Adrenal gland (tissue), 5 donors: ENCODE measurements at regions not wholly inside any gene's neighbourhood (a gene's known extent, or its start where the extent isn't known, plus 50 kb on each side); places are given as distances from the start of the nearest gene placed in this dataset.

Source experiments
- POLR2A ChIP-seq, 2 donors: fragments of 450-650 bp; IDR thresholded peaks; one replicate each; pipeline ENCODE4 v1.6.1; 2017; ENCODE audit warnings: antibody characterized with exemption in 2 of 2, mild to moderate bottlenecking in 2 of 2, moderate library complexity in 1 of 2
- TF ChIP-seq, protein P1 (sequence below), 6 experiments: fragments of 450-650 bp in 4 of 6; fragments of 200-600 bp in 2 of 6; sonication (generic) in 1 of 6; IDR thresholded peaks; 1 replicate in 5 of 6; 2 replicates in 1 of 6; pipeline versions ENCODE4 v1.5.1 to v1.8.0; 2016 to 2021; ENCODE audit warnings: antibody characterized with exemption in 6 of 6, mild to moderate bottlenecking in 2 of 6, moderate library complexity in 1 of 6
- donor health status: DM: no; HTN: no; CAD: no.

DNA sequence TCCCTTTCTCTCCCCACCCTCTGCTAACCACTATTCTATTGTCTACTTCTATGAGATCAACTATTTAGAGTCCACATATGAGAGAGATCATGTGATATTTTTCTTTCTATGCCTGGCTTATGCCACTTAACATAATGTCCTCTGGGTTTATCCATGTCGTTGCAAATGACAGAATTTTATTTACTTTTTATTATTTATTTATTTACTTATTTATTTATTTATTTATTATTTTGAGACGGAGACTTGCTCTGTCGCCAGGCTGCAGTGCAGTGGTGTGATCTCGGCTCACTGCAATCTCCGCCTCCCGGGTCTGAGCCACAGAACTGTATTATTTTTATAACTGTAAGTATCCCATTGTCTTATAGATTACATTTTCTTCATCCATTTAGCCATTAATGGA lies 443.4 kb upstream of the CDH19 start:
- TF ChIP-seq, protein P1, sequence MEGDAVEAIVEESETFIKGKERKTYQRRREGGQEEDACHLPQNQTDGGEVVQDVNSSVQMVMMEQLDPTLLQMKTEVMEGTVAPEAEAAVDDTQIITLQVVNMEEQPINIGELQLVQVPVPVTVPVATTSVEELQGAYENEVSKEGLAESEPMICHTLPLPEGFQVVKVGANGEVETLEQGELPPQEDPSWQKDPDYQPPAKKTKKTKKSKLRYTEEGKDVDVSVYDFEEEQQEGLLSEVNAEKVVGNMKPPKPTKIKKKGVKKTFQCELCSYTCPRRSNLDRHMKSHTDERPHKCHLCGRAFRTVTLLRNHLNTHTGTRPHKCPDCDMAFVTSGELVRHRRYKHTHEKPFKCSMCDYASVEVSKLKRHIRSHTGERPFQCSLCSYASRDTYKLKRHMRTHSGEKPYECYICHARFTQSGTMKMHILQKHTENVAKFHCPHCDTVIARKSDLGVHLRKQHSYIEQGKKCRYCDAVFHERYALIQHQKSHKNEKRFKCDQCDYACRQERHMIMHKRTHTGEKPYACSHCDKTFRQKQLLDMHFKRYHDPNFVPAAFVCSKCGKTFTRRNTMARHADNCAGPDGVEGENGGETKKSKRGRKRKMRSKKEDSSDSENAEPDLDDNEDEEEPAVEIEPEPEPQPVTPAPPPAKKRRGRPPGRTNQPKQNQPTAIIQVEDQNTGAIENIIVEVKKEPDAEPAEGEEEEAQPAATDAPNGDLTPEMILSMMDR (IDR thresholded peaks at IDR 0.05), result no peak
- TF ChIP-seq POLR2A (IDR thresholded peaks at IDR 0.05), result no peak
